Liver (tissue), 8 donors: ENCODE measurements at regions not wholly inside any gene's neighbourhood (a gene's known extent, or its start where the extent isn't known, plus 50 kb on each side); places are given as distances from the start of the nearest gene placed in this dataset.

ENCODE experiments used
- DNase-seq: peaks from one replicate; pipeline ENCODE4 v3.0.0-alpha.2; 2017; ENCODE audit warnings: low spot score
- H3K27ac ChIP-seq, 2 donors: one replicate each; pipeline ENCODE4 v1.7.0; 2013; ENCODE audit warnings: inconsistent platforms in 2 of 2, low read length in 2 of 2, control low read depth in 1 of 2, low read depth in 1 of 2, mild to moderate bottlenecking in 1 of 2
- H3K27me3 ChIP-seq, 4 donors: one replicate each; pipeline versions ENCODE4 v1.6.1 to v1.7.0; 2013; ENCODE audit warnings: low read length in 3 of 4, inconsistent platforms in 1 of 4, mild to moderate bottlenecking in 1 of 4, moderate library complexity in 1 of 4; ENCODE audit not compliant: control insufficient read depth in 4 of 4, insufficient read depth in 4 of 4
- H3K36me3 ChIP-seq, 4 donors: one replicate each; pipeline versions ENCODE4 v1.6.1 to v1.7.0; 2013; ENCODE audit warnings: low read length in 3 of 4, mild to moderate bottlenecking in 3 of 4, low read depth in 1 of 4, moderate library complexity in 1 of 4; ENCODE audit not compliant: control insufficient read depth in 4 of 4, insufficient read depth in 3 of 4
- H3K4me1 ChIP-seq, 4 donors: one replicate each; pipeline versions ENCODE4 v1.6.1 to v1.7.0; 2013; ENCODE audit warnings: low read length in 3 of 4, mild to moderate bottlenecking in 3 of 4, moderate library complexity in 1 of 4; ENCODE audit not compliant: control insufficient read depth in 4 of 4, insufficient read depth in 4 of 4
- H3K4me3 ChIP-seq, 3 donors: one replicate each; pipeline versions ENCODE4 v1.6.1 to v1.7.0; 2013; ENCODE audit warnings: low read length in 3 of 3, control low read depth in 1 of 3, low read depth in 1 of 3, mild to moderate bottlenecking in 1 of 3
- H3K9ac ChIP-seq, 2 donors: one replicate each; pipeline ENCODE4 v1.7.0; 2013; ENCODE audit warnings: low read length in 2 of 2, mild to moderate bottlenecking in 2 of 2, moderate library complexity in 2 of 2, control low read depth in 1 of 2, low read depth in 1 of 2
- H3K9me3 ChIP-seq, 4 donors: one replicate each; pipeline versions ENCODE4 v1.6.1 to v1.7.0; 2013; ENCODE audit warnings: low read length in 3 of 4; ENCODE audit not compliant: control insufficient read depth in 4 of 4
- ATF3 ChIP-seq: IDR thresholded peaks from 2 replicates; pipeline ENCODE4 v1.6.1; 2016; ENCODE audit warnings: antibody characterized with exemption
- CTCF ChIP-seq: fragments of 150-350 bp; IDR thresholded peaks from 2 replicates; pipeline ENCODE4 v1.5.1; 2017; ENCODE audit warnings: improper control_type of control experiment, low read depth, low read length; ENCODE audit not compliant: missing input control
- EGR1 ChIP-seq, 2 donors: IDR thresholded peaks; 2 replicates each; pipeline ENCODE4 v1.6.1; 2016 to 2018; ENCODE audit warnings: antibody characterized with exemption in 2 of 2, low read depth in 2 of 2
- FOXA1 ChIP-seq: IDR thresholded peaks from 2 replicates; pipeline ENCODE4 v1.6.1; 2016; ENCODE audit warnings: antibody characterized with exemption
- FOXA2 ChIP-seq: IDR thresholded peaks from 2 replicates; pipeline ENCODE4 v1.6.1; 2016; ENCODE audit warnings: antibody characterized with exemption
- GABPA ChIP-seq, 2 donors: IDR thresholded peaks in 1 of 2; conservative IDR thresholded peaks in 1 of 2; 2 replicates each; pipeline ENCODE4 v1.6.1; 2016; ENCODE audit warnings: antibody characterized with exemption in 2 of 2, mild to moderate bottlenecking in 1 of 2, moderate library complexity in 1 of 2
- HNF4A ChIP-seq, 2 donors: conservative IDR thresholded peaks; 2 replicates each; pipeline ENCODE4 v1.6.1; 2016; ENCODE audit warnings: antibody characterized with exemption in 2 of 2, mild to moderate bottlenecking in 2 of 2
- HNF4G ChIP-seq: IDR thresholded peaks from 2 replicates; pipeline ENCODE4 v1.6.1; 2016; ENCODE audit warnings: antibody characterized with exemption
- JUND ChIP-seq, 2 donors: IDR thresholded peaks; 2 replicates each; pipeline ENCODE4 v1.6.1; 2016; ENCODE audit warnings: antibody characterized with exemption in 2 of 2
- MAX ChIP-seq: IDR thresholded peaks from 2 replicates; pipeline ENCODE4 v1.6.1; 2016; ENCODE audit warnings: antibody characterized with exemption
- NR2F2 ChIP-seq: IDR thresholded peaks from 2 replicates; pipeline ENCODE4 v1.6.1; 2016; ENCODE audit warnings: antibody characterized with exemption
- RAD21 ChIP-seq, 2 donors: IDR thresholded peaks; 2 replicates each; pipeline ENCODE4 v1.6.1; 2016; ENCODE audit warnings: antibody characterized with exemption in 2 of 2, mild to moderate bottlenecking in 2 of 2
- REST ChIP-seq: IDR thresholded peaks from 2 replicates; pipeline ENCODE4 v1.6.1; 2016; ENCODE audit warnings: antibody characterized with exemption, mild to moderate bottlenecking
- RXRA ChIP-seq, 2 donors: IDR thresholded peaks; 2 replicates each; pipeline ENCODE4 v1.6.1; 2017 to 2018; ENCODE audit warnings: antibody characterized with exemption in 2 of 2, mild to moderate bottlenecking in 1 of 2
- SP1 ChIP-seq: IDR thresholded peaks from 2 replicates; pipeline ENCODE4 v1.6.1; 2018; ENCODE audit warnings: antibody characterized with exemption, mild to moderate bottlenecking
- TAF1 ChIP-seq: conservative IDR thresholded peaks from 2 replicates; pipeline ENCODE4 v1.6.1; 2016; ENCODE audit warnings: antibody characterized with exemption, mild to moderate bottlenecking
- YY1 ChIP-seq: IDR thresholded peaks from 2 replicates; pipeline ENCODE4 v1.6.1; 2016; ENCODE audit warnings: antibody characterized with exemption, mild to moderate bottlenecking
- ZBTB33 ChIP-seq: IDR thresholded peaks from 2 replicates; pipeline ENCODE4 v1.6.1; 2016; ENCODE audit warnings: antibody characterized with exemption
- WGBS: extraction: QIAGEN DNeasy Blood & Tissue Kit; methylation state at CpG from one replicate; pipeline ENCODE4 v1.1.7; 2013; 5-methylcytosine and 5-hydroxymethylcytosine counted together
- donor health status: healthy.
- donor health status: healthy.
- donor health status: healthy.
- donor health status: healthy.
- donor health status: healthy.

GRCh38 chr9:87111010-87111409 lies 163.7 kb upstream of the GAS1 start:
- no peak overlapping the region for H3K27ac ChIP-seq
- H3K36me3 ChIP-seq: no peaks in the 10 kb centered on the region
- no peak for DNase-seq
- 94% methylated on average over 7 of the region's 7 CpGs for WGBS
- TF ChIP-seq NR2F2 (no peak), JUND (IDR thresholded peaks at IDR 0.05) (no peak), RXRA (IDR thresholded peaks at IDR 0.05) (no peak), FOXA1 (no peak), SP1 (no peak), ZBTB33 (no peak), YY1 (no peak), ATF3 (no peak), HNF4A (conservative IDR thresholded peaks at IDR 0.05) (no peak), FOXA2 (no peak), EGR1 (IDR thresholded peaks at IDR 0.05; ENCODE audit: low read depth in 2 of 2) (no peak), GABPA (IDR thresholded peaks at IDR 0.05 in 1 of 2, conservative IDR thresholded peaks at IDR 0.05 in 1 of 2) (no peak)
- no peaks in the 10 kb centered on the region for H3K27me3 ChIP-seq
- H3K9me3 ChIP-seq: peaks cover 0 to 4% (median 2%) of the 10 kb centered on the region in 4 donors
- no peak overlapping the region for H3K4me3 ChIP-seq
- H3K4me1 ChIP-seq: no peaks in the 10 kb centered on the region
- H3K9ac ChIP-seq: no peak overlapping the region

GRCh38 chr9:87112656-87113055 lies 165.3 kb upstream of the GAS1 start:
- H3K4me3 ChIP-seq: no peak overlapping the region
- DNase-seq: no peak
- WGBS: 84% methylated on average over 5 of the region's 5 CpGs
- TF ChIP-seq REST (no peak), ATF3 (no peak), CTCF (no peak), GABPA (IDR thresholded peaks at IDR 0.05 in 1 of 2, conservative IDR thresholded peaks at IDR 0.05 in 1 of 2) (no peak), TAF1 (no peak), YY1 (no peak), FOXA2 (no peak), SP1 (no peak), MAX (no peak), RXRA (IDR thresholded peaks at IDR 0.05) (no peak), EGR1 (IDR thresholded peaks at IDR 0.05; ENCODE audit: low read depth in 2 of 2) (no peak), HNF4G (no peak), ZBTB33 (no peak), HNF4A (conservative IDR thresholded peaks at IDR 0.05) (no peak), RAD21 (IDR thresholded peaks at IDR 0.05) (no peak), FOXA1 (no peak), NR2F2 (no peak), JUND (IDR thresholded peaks at IDR 0.05) (no peak)
- H3K27me3 ChIP-seq: no peaks in the 10 kb centered on the region
- no peak overlapping the region for H3K27ac ChIP-seq
- H3K9me3 ChIP-seq: peaks cover 0 to 4% (median 2%) of the 10 kb centered on the region in 4 donors
- H3K36me3 ChIP-seq: no peaks in the 10 kb centered on the region
- H3K9ac ChIP-seq: no peak overlapping the region
- H3K4me1 ChIP-seq: no peaks in the 10 kb centered on the region
